NCI-H2029 (cell line): ENCODE measurements at regions not wholly inside any gene's neighbourhood (a gene's known extent, or its start where the extent isn't known, plus 50 kb on each side); places are given as distances from the start of the nearest gene placed in this dataset.

ENCODE experiments used
- DNase-seq: peaks from one replicate; lab custom pipeline; 2025; lab: John Stamatoyannopoulos, UW

- no peak for DNase-seq
Measured at GRCh38 chr13:111556496-111556895, 236.1 kb downstream of the TEX29 start.

- DNase-seq = no peak
Measured at GRCh38 chr13:111557921-111558699, 237.7 kb downstream of the TEX29 start.

- DNase-seq = no peak
Measured at GRCh38 chr13:111558700-111559088, 238.3 kb downstream of the TEX29 start.

GRCh38 chr13:111559612-111560403, 239.4 kb downstream of the TEX29 start:
- DNase-seq = no peak

- DNase-seq = no peak
Measured at GRCh38 chr13:111561091-111561781, 240.8 kb downstream of the TEX29 start.

- no peak for DNase-seq
Measured at GRCh38 chr13:111562716-111563115, 242.3 kb downstream of the TEX29 start.

GRCh38 chr13:111564606-111565005, 244.2 kb downstream of the TEX29 start:
- DNase-seq = no peak

GRCh38 chr13:111565400-111565799, 245.0 kb downstream of the TEX29 start:
- DNase-seq = no peak

GRCh38 chr13:111566567-111566966, 246.1 kb downstream of the TEX29 start:
- DNase-seq = no peak

- DNase-seq = no peak
Measured at GRCh38 chr13:111567637-111568036, 247.2 kb downstream of the TEX29 start.

- DNase-seq = no peak
Measured at GRCh38 chr13:111568290-111568689, 247.8 kb downstream of the TEX29 start.

- DNase-seq = no peak
Measured at GRCh38 chr13:111570911-111571310, 250.5 kb downstream of the TEX29 start.

- peak; percentile 95 for DNase-seq
Measured at GRCh38 chr13:111572956-111573761, 252.7 kb downstream of the TEX29 start.

- DNase-seq = no peak
Measured at GRCh38 chr13:111573801-111574200, 253.4 kb downstream of the TEX29 start.

- no peak for DNase-seq
Measured at GRCh38 chr13:111575276-111575675, 254.8 kb downstream of the TEX29 start.

- DNase-seq = peak; percentile 24
Measured at GRCh38 chr13:111575719-111576118, 255.3 kb downstream of the TEX29 start.

- no peak for DNase-seq
Measured at GRCh38 chr13:111577208-111577828, 256.9 kb downstream of the TEX29 start.

GRCh38 chr13:111577956-111578605, 257.6 kb downstream of the TEX29 start:
- no peak for DNase-seq

- no peak for DNase-seq
Measured at GRCh38 chr13:111584101-111584672, 263.7 kb downstream of the TEX29 start.

- DNase-seq = no peak
Measured at GRCh38 chr13:111584870-111585269, 264.4 kb downstream of the TEX29 start.

- no peak for DNase-seq
Measured at GRCh38 chr13:111586291-111586690, 265.8 kb downstream of the TEX29 start.
